HL-60 (cell line): ENCODE measurements at regions not wholly inside any gene's neighbourhood (a gene's known extent, or its start where the extent isn't known, plus 50 kb on each side); places are given as distances from the start of the nearest gene placed in this dataset.

Experiments used
- DNase-seq, 2 experiments: peaks; one replicate each; pipeline ENCODE4 v3.0.0-alpha.2; 2010 to 2020; ENCODE audit warnings: low read depth in 1 of 2, low spot score in 1 of 2
- H3K27ac ChIP-seq: fragments of 250-450 bp; sonication (Bioruptor Pico); replicated peaks from 2 replicates; pipeline ENCODE4 v1.5.1; 2020; ENCODE audit warnings: mild to moderate bottlenecking, moderate library complexity
- H3K27me3 ChIP-seq: fragments of 250-450 bp; sonication (Bioruptor Pico); 2 replicates; pipeline ENCODE4 v1.5.1; 2021; ENCODE audit warnings: mild to moderate bottlenecking, moderate library complexity; ENCODE audit not compliant: insufficient read depth, poor library complexity, severe bottlenecking
- H3K4me3 ChIP-seq: replicated peaks from 2 replicates; pipeline ENCODE4 v1.5.1; 2011; ENCODE audit warnings: mild to moderate bottlenecking, control low read depth, low read length; ENCODE audit not compliant: insufficient read depth
- CTCF ChIP-seq: IDR thresholded peaks from one replicate; pipeline ENCODE4 v1.5.1; 2011; ENCODE audit warnings: low read length, control low read depth, inconsistent platforms; ENCODE audit not compliant: insufficient read depth
- GABPA ChIP-seq: IDR thresholded peaks from 2 replicates; pipeline ENCODE4 v1.6.1; 2012; ENCODE audit warnings: low read depth
- POLR2AphosphoS5 ChIP-seq: IDR thresholded peaks from 2 replicates; pipeline ENCODE4 v1.6.1; 2012; ENCODE audit warnings: low read depth
- REST ChIP-seq: IDR thresholded peaks from 2 replicates; pipeline ENCODE4 v1.6.1; 2012; ENCODE audit warnings: low read depth; ENCODE audit not compliant: insufficient replicate concordance
- SPI1 ChIP-seq: IDR thresholded peaks from 2 replicates; pipeline ENCODE4 v1.6.1; 2012; ENCODE audit warnings: low read depth, mild to moderate bottlenecking, borderline replicate concordance

- TF ChIP-seq POLR2AphosphoS5 (no peak), SPI1 (no peak), GABPA (no peak), REST (no peak), CTCF (no peak)
- Histone ChIP-seq H3K27me3 (peaks cover 2% of the 10 kb centered on the region), H3K27ac (no peak overlapping the region), H3K4me3 (no peak overlapping the region)
- no peak for DNase-seq
These were observed 306.5 kb downstream of the IL20RB start for GRCh38 chr3:137264071-137264820.

DNA sequence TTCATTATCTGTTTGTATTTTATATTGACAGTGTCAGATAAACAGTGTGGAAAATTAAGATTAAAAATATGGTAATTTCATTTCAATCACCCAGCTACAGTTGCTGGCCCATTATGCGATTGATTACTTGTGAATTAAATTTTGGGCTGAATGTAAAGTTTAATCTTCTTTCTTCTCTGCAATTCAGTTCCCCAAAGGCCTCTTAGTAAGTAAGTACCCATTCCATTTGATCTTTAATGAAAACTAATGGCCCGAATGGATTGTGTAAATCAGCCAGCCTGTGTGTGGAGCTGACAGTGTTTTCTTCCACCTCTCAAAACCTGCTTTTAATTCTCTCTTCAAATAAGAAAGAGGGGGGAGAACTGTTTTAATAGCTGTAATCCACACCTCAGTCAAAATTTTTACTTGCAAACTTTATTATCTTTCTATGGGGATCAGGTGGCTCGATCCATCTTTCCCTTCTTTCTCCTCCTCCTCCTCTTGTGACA lies 307.1 kb downstream of the IL20RB start:
- TF ChIP-seq POLR2AphosphoS5 (no peak), GABPA (no peak), REST (no peak), CTCF (no peak), SPI1 (no peak)
- DNase-seq, result no peak
- Histone ChIP-seq H3K27me3 (peaks cover 2% of the 10 kb centered on the region), H3K27ac (no peak overlapping the region), H3K4me3 (no peak overlapping the region)

DNA sequence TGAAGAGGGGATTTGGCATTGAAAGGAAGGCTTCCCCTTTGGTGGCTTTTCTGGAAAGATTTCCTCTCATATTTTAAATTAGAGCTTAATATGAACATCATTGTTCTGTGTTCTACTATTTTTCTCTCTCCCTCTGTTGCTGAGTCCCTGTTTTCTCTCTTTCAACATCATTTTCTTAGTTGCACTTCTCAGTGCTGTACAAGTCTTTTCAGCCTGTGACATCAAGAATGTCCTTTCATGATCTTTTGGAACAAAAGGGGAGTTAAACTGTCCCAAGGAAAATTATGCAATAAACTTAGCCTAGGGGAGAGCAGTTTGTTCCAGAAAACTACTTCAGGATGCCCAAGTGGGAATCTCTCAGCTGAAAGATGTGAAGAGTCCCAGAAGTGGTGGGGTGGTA lies 325.1 kb downstream of the IL20RB start:
- DNase-seq, result no peak
- TF ChIP-seq POLR2AphosphoS5 (no peak), GABPA (no peak), REST (no peak), SPI1 (no peak), CTCF (no peak)
- Histone ChIP-seq H3K27me3 (no peaks in the 10 kb centered on the region), H3K4me3 (no peak overlapping the region), H3K27ac (no peak overlapping the region)
